Adrenal gland (tissue), 5 donors: ENCODE measurements at regions not wholly inside any gene's neighbourhood (a gene's known extent, or its start where the extent isn't known, plus 50 kb on each side); places are given as distances from the start of the nearest gene placed in this dataset.

Experiments
- CTCF ChIP-seq, 6 experiments: fragments of 450-650 bp in 4 of 6; fragments of 200-600 bp in 2 of 6; sonication (generic) in 1 of 6; IDR thresholded peaks; 1 replicate in 5 of 6; 2 replicates in 1 of 6; pipeline versions ENCODE4 v1.5.1 to v1.8.0; 2016 to 2021; ENCODE audit warnings: antibody characterized with exemption in 6 of 6, mild to moderate bottlenecking in 2 of 6, moderate library complexity in 1 of 6
- POLR2A ChIP-seq, 2 donors: fragments of 450-650 bp; IDR thresholded peaks; one replicate each; pipeline ENCODE4 v1.6.1; 2017; ENCODE audit warnings: antibody characterized with exemption in 2 of 2, mild to moderate bottlenecking in 2 of 2, moderate library complexity in 1 of 2
- donor health status: DM: no; HTN: no; CAD: no.

- no peak for TF ChIP-seq CTCF (IDR thresholded peaks at IDR 0.05)
- TF ChIP-seq POLR2A (IDR thresholded peaks at IDR 0.05): no peak
Observed at GRCh38 chr2:117351396-117351795, 463.1 kb upstream of the DDX18 start.
